ENCODE measurements at regions not wholly inside any gene's neighbourhood (a gene's known extent, or its start where the extent isn't known, plus 50 kb on each side); places are given as distances from the start of the nearest gene placed in this dataset.

- H4K91ac ChIP-seq (replicated peaks; ENCODE audit: insufficient read length, low read length) = no peak overlapping the region
- H3K36me3 ChIP-seq (ENCODE audit: control insufficient read depth in 2 of 4, insufficient read depth in 4 of 4, low read length in 3 of 4) = no peaks in the 10 kb centered on the region
- POLR2A ChIA-PET (ENCODE audit: partially characterized antibody) = interaction anchor here (0.7 kb wide), 1 partner anchor 11 kb away, joined by 3 read pairs; no protein-coding TSS in a partner anchor
- H4K20me1 ChIP-seq (replicated peaks in 1 of 2; ENCODE audit: control insufficient read depth in 1 of 2, insufficient read depth in 2 of 2, low read length in 2 of 2) = no peaks in the 10 kb centered on the region
- no peak overlapping the region for H2AFZ ChIP-seq (ENCODE audit: low read length)
- no peak overlapping the region for H2BK5ac ChIP-seq (ENCODE audit: low read depth, low read length)
- H3K23ac ChIP-seq (ENCODE audit: insufficient read length) = no peak overlapping the region
- no peak overlapping the region for H3K9ac ChIP-seq (replicated peaks in 1 of 4; ENCODE audit: extremely low read depth in 1 of 4, low read depth in 3 of 4, low read length in 3 of 4)
- no peaks in the 10 kb centered on the region for H3K79me1 ChIP-seq (ENCODE audit: low read depth, low read length)
- H3K4ac ChIP-seq (replicated peaks; ENCODE audit: insufficient read length, low read depth, low read length) = no peak overlapping the region
- 80% methylated on average over 4 of the region's 4 CpGs; no CpG with 5 or more reads in 1 of the 2 experiments for WGBS, 2 experiments (ENCODE audit: extremely low coverage in 1 of 2, insufficient coverage in 1 of 2, insufficient read length in 1 of 2, insufficient replicate concordance in 2 of 2, low coverage in 1 of 2, low lambda C conversion rate in 2 of 2, missing lambda C conversion rate in 1 of 2)
- CTCF ChIA-PET (ENCODE audit: partially characterized antibody) = no interaction called here
- no peak overlapping the region for H4K8ac ChIP-seq (ENCODE audit: extremely low read depth, insufficient read depth, low read length)
- H3K9me3 ChIP-seq (ENCODE audit: insufficient read depth in 2 of 2, low read depth in 1 of 2, low read length in 1 of 2) = no peaks in the 10 kb centered on the region
- no peak overlapping the region for H2BK12ac ChIP-seq (ENCODE audit: low read depth, low read length)
- no peaks in the 10 kb centered on the region for H3K79me2 ChIP-seq (ENCODE audit: control insufficient read depth in 1 of 2, insufficient read depth in 2 of 2, low read length in 2 of 2)
- no peak overlapping the region for H3K56ac ChIP-seq (replicated peaks; ENCODE audit: insufficient read length, low read depth, low read length)
- no peaks in the 10 kb centered on the region for H3K4me1 ChIP-seq (replicated peaks in 1 of 4; ENCODE audit: control insufficient read depth in 3 of 4, insufficient read depth in 4 of 4, low read length in 3 of 4)
- no peaks in the 10 kb centered on the region for H3K23me2 ChIP-seq (ENCODE audit: low read depth, low read length)
- no peak overlapping the region for H2BK20ac ChIP-seq (ENCODE audit: low read length)
- H4K5ac ChIP-seq (ENCODE audit: insufficient read length, low read depth, low read length) = no peak overlapping the region
- H3K4me3 ChIP-seq (ENCODE audit: extremely low read depth in 1 of 4, insufficient read depth in 2 of 4, low read depth in 3 of 4, low read length in 4 of 4) = no peak overlapping the region
- no peak for DNase-seq (ENCODE audit: low read depth in 1 of 2, low spot score in 2 of 2)
- H3K18ac ChIP-seq (ENCODE audit: extremely low read depth, low read length) = no peak overlapping the region
- no peak overlapping the region for H2BK15ac ChIP-seq (ENCODE audit: low read length)
- FAIRE-seq = no peak
- H2BK120ac ChIP-seq (replicated peaks; ENCODE audit: low read depth, low read length) = no peak overlapping the region
- H3K27me3 ChIP-seq (replicated peaks in 1 of 4; ENCODE audit: control insufficient read depth in 3 of 4, extremely low read depth in 1 of 4, insufficient read depth in 3 of 4, low read length in 3 of 4) = peaks cover 0 to 1% (median 0%) of the 10 kb centered on the region in 4 experiments; a peak in 1 of 7 replicates
- no peak overlapping the region for H3K27ac ChIP-seq (ENCODE audit: low read depth, low read length)
- H3K14ac ChIP-seq (ENCODE audit: insufficient read length) = no peak overlapping the region
- no peak overlapping the region for H2AK5ac ChIP-seq (ENCODE audit: low read depth, low read length)
- H3K4me2 ChIP-seq (ENCODE audit: insufficient read depth in 1 of 2, low read depth in 2 of 2, low read length in 2 of 2) = no peak overlapping the region
- TF ChIP-seq JUN (IDR thresholded peaks at IDR 0.05; ENCODE audit: low read depth, low read length) = no peak
- TF ChIP-seq RNF2 (IDR thresholded peaks at IDR 0.05; ENCODE audit: borderline replicate concordance, low read depth, low read length, missing control alignments, poor library complexity, severe bottlenecking) = no peak
- TF ChIP-seq KDM5A (IDR thresholded peaks at IDR 0.05; ENCODE audit: low read length) = no peak
- no peak for TF ChIP-seq ATF2 (IDR thresholded peaks at IDR 0.05; ENCODE audit: low read length)
- no peak for TF ChIP-seq EP300 (IDR thresholded peaks at IDR 0.05; ENCODE audit: borderline replicate concordance in 1 of 2, low read depth in 2 of 2, low read length in 2 of 2)
- TF ChIP-seq GTF2F1 (IDR thresholded peaks at IDR 0.05; ENCODE audit: borderline replicate concordance, low read depth, low read length) = no peak
- no peak for TF ChIP-seq RAD21 (IDR thresholded peaks at IDR 0.05 in 1 of 2, conservative IDR thresholded peaks at IDR 0.05 in 1 of 2; ENCODE audit: low read depth in 2 of 2, low read length in 2 of 2)
- no peak for TF ChIP-seq RXRA (IDR thresholded peaks at IDR 0.05; ENCODE audit: insufficient read depth, low read depth, low read length)
- no peak for TF ChIP-seq POU5F1 (IDR thresholded peaks at IDR 0.05; ENCODE audit: low read depth, low read length)
- no peak for TF ChIP-seq EZH2 (IDR thresholded peaks at IDR 0.05; ENCODE audit: low read depth, low read length, severe bottlenecking)
- TF ChIP-seq CEBPB (IDR thresholded peaks at IDR 0.05; ENCODE audit: low read depth, low read length) = no peak
- TF ChIP-seq MAFK (IDR thresholded peaks at IDR 0.05; ENCODE audit: low read depth, low read length) = no peak
These were observed 279.9 kb upstream of the TBX3 start for GRCh38 chr12:114963846-114964245.

All from H1 (cell line).